ENCODE measurements at regions not wholly inside any gene's neighbourhood (a gene's known extent, or its start where the extent isn't known, plus 50 kb on each side); places are given as distances from the start of the nearest gene placed in this dataset.

GRCh38 chr16:65499566-65499965 is 377.7 kb upstream of the CDH11 start:
- Histone ChIP-seq H3K9me3 (ENCODE audit: control insufficient read depth, low read length) (no peaks in the 10 kb centered on the region), H3K27me3 (ENCODE audit: control insufficient read depth, insufficient read depth, low read length, poor library complexity, severe bottlenecking) (no peaks in the 10 kb centered on the region), H3K4me3 (ENCODE audit: insufficient read depth, low read depth, low read length) (no peak overlapping the region), H3K27ac (ENCODE audit: insufficient read depth, low read depth, low read length, poor library complexity, severe bottlenecking) (no peak overlapping the region), H3K4me1 (ENCODE audit: control insufficient read depth, insufficient read depth, low read length) (no peaks in the 10 kb centered on the region), H3K36me3 (ENCODE audit: control insufficient read depth, insufficient read depth, low read length) (no peaks in the 10 kb centered on the region)
- 80 to 88% methylated on average over 1 of the region's 1 CpG for WGBS, 2 experiments

- Histone ChIP-seq H3K4me3 (ENCODE audit: insufficient read depth, low read depth, low read length) (no peak overlapping the region), H3K4me1 (ENCODE audit: control insufficient read depth, insufficient read depth, low read length) (no peaks in the 10 kb centered on the region), H3K27ac (ENCODE audit: insufficient read depth, low read depth, low read length, poor library complexity, severe bottlenecking) (no peak overlapping the region), H3K36me3 (ENCODE audit: control insufficient read depth, insufficient read depth, low read length) (no peaks in the 10 kb centered on the region), H3K9me3 (ENCODE audit: control insufficient read depth, low read length) (no peaks in the 10 kb centered on the region), H3K27me3 (ENCODE audit: control insufficient read depth, insufficient read depth, low read length, poor library complexity, severe bottlenecking) (no peaks in the 10 kb centered on the region)
- WGBS, 2 experiments = 91 to 93% methylated on average over 6 of the region's 6 CpGs
Measured at GRCh38 chr16:65497571-65497970, 375.7 kb upstream of the CDH11 start.

- 78 to 92% methylated on average over 3 of the region's 3 CpGs for WGBS, 2 experiments
- H3K27ac ChIP-seq (ENCODE audit: insufficient read depth, low read depth, low read length, poor library complexity, severe bottlenecking) = no peak overlapping the region
Measured at GRCh38 chr16:65495106-65495505, 373.2 kb upstream of the CDH11 start.

GRCh38 chr16:65494609-65495008 is 372.7 kb upstream of the CDH11 start:
- Histone ChIP-seq H3K27me3 (ENCODE audit: control insufficient read depth, insufficient read depth, low read length, poor library complexity, severe bottlenecking) (no peaks in the 10 kb centered on the region), H3K27ac (ENCODE audit: insufficient read depth, low read depth, low read length, poor library complexity, severe bottlenecking) (no peak overlapping the region), H3K9me3 (ENCODE audit: control insufficient read depth, low read length) (no peaks in the 10 kb centered on the region), H3K4me3 (ENCODE audit: insufficient read depth, low read depth, low read length) (no peak overlapping the region), H3K4me1 (ENCODE audit: control insufficient read depth, insufficient read depth, low read length) (no peaks in the 10 kb centered on the region), H3K36me3 (ENCODE audit: control insufficient read depth, insufficient read depth, low read length) (no peaks in the 10 kb centered on the region)
- 89 to 100% methylated on average over 1 of the region's 1 CpG for WGBS, 2 experiments

More at GRCh38 chr16:65495106-65495505, 373.2 kb upstream of the CDH11 start:
- Histone ChIP-seq H3K27me3 (ENCODE audit: control insufficient read depth, insufficient read depth, low read length, poor library complexity, severe bottlenecking) (no peaks in the 10 kb centered on the region), H3K4me1 (ENCODE audit: control insufficient read depth, insufficient read depth, low read length) (no peaks in the 10 kb centered on the region), H3K36me3 (ENCODE audit: control insufficient read depth, insufficient read depth, low read length) (no peaks in the 10 kb centered on the region), H3K9me3 (ENCODE audit: control insufficient read depth, low read length) (no peaks in the 10 kb centered on the region), H3K4me3 (ENCODE audit: insufficient read depth, low read depth, low read length) (no peak overlapping the region)

DNA sequence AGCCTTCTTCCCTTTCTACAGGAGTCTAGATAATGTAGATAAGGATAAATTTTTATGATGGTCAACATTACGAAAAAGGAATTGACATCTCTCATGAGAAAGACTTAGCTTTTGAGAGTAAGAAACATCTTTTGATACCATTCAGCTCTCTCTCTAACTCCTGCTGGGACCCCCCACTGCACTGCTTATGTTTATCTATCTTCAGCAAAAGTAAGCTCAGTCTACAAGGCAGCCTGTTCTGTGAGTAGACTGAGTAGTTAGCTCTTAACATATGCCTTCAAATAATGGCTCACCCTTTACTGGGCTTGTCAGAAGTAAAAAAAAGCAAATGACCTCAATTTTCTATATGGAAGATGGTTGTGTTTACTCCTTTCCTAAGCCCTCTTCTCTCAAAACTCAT is 372.2 kb upstream of the CDH11 start:
- H3K9me3 ChIP-seq (ENCODE audit: control insufficient read depth, low read length) = no peaks in the 10 kb centered on the region
- no peaks in the 10 kb centered on the region for H3K4me1 ChIP-seq (ENCODE audit: control insufficient read depth, insufficient read depth, low read length)
- H3K36me3 ChIP-seq (ENCODE audit: control insufficient read depth, insufficient read depth, low read length) = no peaks in the 10 kb centered on the region
- H3K27me3 ChIP-seq (ENCODE audit: control insufficient read depth, insufficient read depth, low read length, poor library complexity, severe bottlenecking) = no peaks in the 10 kb centered on the region
- no peak overlapping the region for H3K27ac ChIP-seq (ENCODE audit: insufficient read depth, low read depth, low read length, poor library complexity, severe bottlenecking)
- WGBS, 2 experiments = 85 to 88% methylated on average over 1 of the region's 1 CpG
- no peak overlapping the region for H3K4me3 ChIP-seq (ENCODE audit: insufficient read depth, low read depth, low read length)

DNA sequence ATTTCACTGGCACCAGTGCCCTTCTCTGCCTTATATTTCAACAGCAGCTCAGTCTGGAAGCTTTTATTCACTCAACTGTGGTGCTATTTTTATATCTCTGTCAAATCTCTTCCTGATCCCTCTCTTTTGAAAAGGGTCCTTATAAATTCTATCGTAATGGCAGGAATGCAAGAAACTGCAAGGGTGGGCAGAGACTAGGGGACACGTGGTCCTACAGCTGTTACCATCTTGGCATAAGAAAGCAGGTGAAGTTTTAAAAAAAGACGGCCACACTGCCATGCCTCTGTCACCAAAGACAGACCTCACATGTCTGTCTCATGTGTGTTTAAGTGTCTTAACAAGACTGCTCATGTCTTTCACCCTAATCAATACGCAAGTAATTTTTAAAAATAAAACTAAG is 368.4 kb upstream of the CDH11 start:
- Histone ChIP-seq H3K9me3 (ENCODE audit: control insufficient read depth, low read length) (no peaks in the 10 kb centered on the region), H3K27ac (ENCODE audit: insufficient read depth, low read depth, low read length, poor library complexity, severe bottlenecking) (no peak overlapping the region), H3K4me3 (ENCODE audit: insufficient read depth, low read depth, low read length) (no peak overlapping the region), H3K27me3 (ENCODE audit: control insufficient read depth, insufficient read depth, low read length, poor library complexity, severe bottlenecking) (no peaks in the 10 kb centered on the region), H3K36me3 (ENCODE audit: control insufficient read depth, insufficient read depth, low read length) (no peaks in the 10 kb centered on the region), H3K4me1 (ENCODE audit: control insufficient read depth, insufficient read depth, low read length) (no peaks in the 10 kb centered on the region)
- 89 to 96% methylated on average over 4 of the region's 4 CpGs for WGBS, 2 experiments

DNA sequence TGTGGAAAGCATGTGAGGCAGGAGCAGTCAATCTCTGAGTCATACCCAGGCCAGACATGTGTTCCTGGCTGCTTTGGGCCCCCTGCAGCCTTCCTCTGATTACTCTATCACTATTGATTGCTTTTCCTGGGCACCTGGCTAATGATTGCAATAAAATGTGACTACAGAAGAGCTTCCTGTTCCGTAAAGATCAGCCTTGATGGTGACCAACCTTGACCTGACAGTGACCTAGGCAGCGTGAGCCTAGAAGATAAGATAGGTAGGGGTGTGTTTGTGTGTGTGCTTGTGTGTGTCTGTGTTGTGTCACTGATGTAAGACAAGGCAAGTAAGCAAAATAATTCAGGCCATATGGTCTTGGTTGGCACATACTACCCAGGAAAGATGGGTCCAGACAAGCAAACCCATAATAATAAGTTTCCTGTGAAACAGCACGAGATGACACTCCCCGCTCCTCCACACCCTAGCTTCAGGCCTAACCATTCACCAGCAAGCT is 367.7 kb upstream of the CDH11 start:
- WGBS, 2 experiments = 90 to 92% methylated on average over 4 of the region's 4 CpGs
- Histone ChIP-seq H3K27me3 (ENCODE audit: control insufficient read depth, insufficient read depth, low read length, poor library complexity, severe bottlenecking) (no peaks in the 10 kb centered on the region), H3K9me3 (ENCODE audit: control insufficient read depth, low read length) (no peaks in the 10 kb centered on the region), H3K36me3 (ENCODE audit: control insufficient read depth, insufficient read depth, low read length) (no peaks in the 10 kb centered on the region), H3K4me1 (ENCODE audit: control insufficient read depth, insufficient read depth, low read length) (no peaks in the 10 kb centered on the region), H3K4me3 (ENCODE audit: insufficient read depth, low read depth, low read length) (no peak overlapping the region), H3K27ac (ENCODE audit: insufficient read depth, low read depth, low read length, poor library complexity, severe bottlenecking) (no peak overlapping the region)

- H3K27me3 ChIP-seq (ENCODE audit: control insufficient read depth, insufficient read depth, low read length, poor library complexity, severe bottlenecking) = no peaks in the 10 kb centered on the region
- H3K27ac ChIP-seq (ENCODE audit: insufficient read depth, low read depth, low read length, poor library complexity, severe bottlenecking) = no peak overlapping the region
- no peaks in the 10 kb centered on the region for H3K9me3 ChIP-seq (ENCODE audit: control insufficient read depth, low read length)
- H3K4me3 ChIP-seq (ENCODE audit: insufficient read depth, low read depth, low read length) = no peak overlapping the region
- no peaks in the 10 kb centered on the region for H3K4me1 ChIP-seq (ENCODE audit: control insufficient read depth, insufficient read depth, low read length)
- WGBS, 2 experiments = 93 to 97% methylated on average over 5 of the region's 5 CpGs
- no peaks in the 10 kb centered on the region for H3K36me3 ChIP-seq (ENCODE audit: control insufficient read depth, insufficient read depth, low read length)
Measured at GRCh38 chr16:65487231-65487630, 365.4 kb upstream of the CDH11 start.

DNA sequence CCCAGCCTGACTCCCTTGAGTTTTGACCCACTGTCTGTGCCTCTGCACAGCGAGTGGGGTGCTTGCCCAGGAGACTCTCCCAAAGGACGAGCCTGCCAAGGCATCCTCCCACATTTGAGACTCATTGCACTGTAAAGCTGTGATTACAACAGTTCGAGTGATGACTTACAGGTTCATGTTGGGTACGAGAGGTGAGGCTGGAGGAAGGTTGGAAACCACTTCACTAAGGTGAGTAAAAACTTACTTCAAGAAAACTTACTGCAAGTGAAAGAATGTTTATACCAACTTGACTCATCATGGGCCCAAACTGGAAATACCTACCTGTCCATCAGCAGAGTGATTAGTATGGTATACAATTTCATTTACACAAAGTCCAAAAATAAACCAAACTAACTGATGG is 360.1 kb upstream of the CDH11 start:
- Histone ChIP-seq H3K36me3 (ENCODE audit: control insufficient read depth, insufficient read depth, low read length) (no peaks in the 10 kb centered on the region), H3K9me3 (ENCODE audit: control insufficient read depth, low read length) (no peaks in the 10 kb centered on the region), H3K27me3 (ENCODE audit: control insufficient read depth, insufficient read depth, low read length, poor library complexity, severe bottlenecking) (no peaks in the 10 kb centered on the region), H3K27ac (ENCODE audit: insufficient read depth, low read depth, low read length, poor library complexity, severe bottlenecking) (no peak overlapping the region), H3K4me3 (ENCODE audit: insufficient read depth, low read depth, low read length) (no peak overlapping the region), H3K4me1 (ENCODE audit: control insufficient read depth, insufficient read depth, low read length) (peaks cover 7% of the 10 kb centered on the region)
- WGBS, 2 experiments = 95 to 96% methylated on average over 3 to 4 of the region's 4 CpGs

- no peaks in the 10 kb centered on the region for H3K36me3 ChIP-seq (ENCODE audit: control insufficient read depth, insufficient read depth, low read length)
- 73 to 78% methylated on average over 11 of the region's 11 CpGs for WGBS, 2 experiments
Measured at GRCh38 chr16:65480281-65481091, 358.6 kb upstream of the CDH11 start.

More at GRCh38 chr16:65480281-65481091, 358.6 kb upstream of the CDH11 start:
- peaks cover 7% of the 10 kb centered on the region for H3K4me1 ChIP-seq (ENCODE audit: control insufficient read depth, insufficient read depth, low read length)
- no peak overlapping the region for H3K4me3 ChIP-seq (ENCODE audit: insufficient read depth, low read depth, low read length)
- no peak overlapping the region for H3K27ac ChIP-seq (ENCODE audit: insufficient read depth, low read depth, low read length, poor library complexity, severe bottlenecking)
- H3K9me3 ChIP-seq (ENCODE audit: control insufficient read depth, low read length) = no peaks in the 10 kb centered on the region
- no peaks in the 10 kb centered on the region for H3K27me3 ChIP-seq (ENCODE audit: control insufficient read depth, insufficient read depth, low read length, poor library complexity, severe bottlenecking)

All from ectodermal cell (in vitro differentiated cells).